Panc1 (cell line): ENCODE measurements at regions not wholly inside any gene's neighbourhood (a gene's known extent, or its start where the extent isn't known, plus 50 kb on each side); places are given as distances from the start of the nearest gene placed in this dataset.

Source experiments
- ATAC-seq: fragments of 200-7000 bp; cut with Tn5 transposase; 2 replicates; pipeline ENCODE4 v1.9.1; 2020; ENCODE audit warnings: mild to moderate bottlenecking, moderate library complexity
- BruUV-seq: library from RNA; stranded (reverse); fragments of 400-500 nt; replicated peaks from 2 replicates; lab custom pipeline; 2021; lab: Mats Ljungman, UMichigan
- CTCF ChIA-PET: fragments of 300-600 bp; sonication (Branson Sonifier 250); formaldehyde crosslinking; loops from one replicate; lab custom pipeline; 2022; ENCODE audit warnings: antibody characterized with exemption; lab: Charles Lee
- POLR2A ChIA-PET: fragments of 300-600 bp; sonication (Branson Sonifier 250); formaldehyde crosslinking; loops from one replicate; lab custom pipeline; 2022; ENCODE audit warnings: antibody characterized with exemption; lab: Charles Lee
- DNase-seq: peaks from one replicate; pipeline ENCODE4 v3.0.0-alpha.2; 2010; ENCODE audit warnings: low read depth, low spot score
- H3K27ac ChIP-seq: 2 replicates; pipeline ENCODE4 v1.5.1; 2011; ENCODE audit warnings: mild to moderate bottlenecking, low read length, inconsistent platforms
- H3K27me3 ChIP-seq: fragments of 200-500 bp; sonication (Bioruptor generic); 2 replicates; pipeline ENCODE4 v1.6.0; 2014; ENCODE audit warnings: low read length, inconsistent platforms; ENCODE audit not compliant: control insufficient read depth, insufficient read depth
- H3K36me3 ChIP-seq: fragments of 200-500 bp; sonication (Bioruptor generic); 2 replicates; pipeline ENCODE4 v1.5.1; 2014; ENCODE audit warnings: inconsistent platforms, mild to moderate bottlenecking, low read length, moderate library complexity; ENCODE audit not compliant: control insufficient read depth, insufficient read depth
- H3K4me1 ChIP-seq: 2 replicates; pipeline ENCODE4 v1.5.1; 2011; ENCODE audit warnings: inconsistent platforms, mild to moderate bottlenecking, low read length, moderate library complexity; ENCODE audit not compliant: control insufficient read depth, insufficient read depth
- H3K4me3 ChIP-seq, 2 experiments: 2 replicates each; pipeline ENCODE4 v1.5.1; 2011 to 2012; ENCODE audit warnings: low read depth in 2 of 2, low read length in 2 of 2, mild to moderate bottlenecking in 2 of 2, inconsistent platforms in 1 of 2, moderate library complexity in 1 of 2
- H3K9me3 ChIP-seq: fragments of 200-500 bp; sonication (Bioruptor generic); 2 replicates; pipeline ENCODE4 v1.5.1; 2014; ENCODE audit warnings: low read depth, mild to moderate bottlenecking, inconsistent platforms, low read length, moderate library complexity; ENCODE audit not compliant: control insufficient read depth, insufficient read depth
- POLR2AphosphoS5 ChIP-seq: IDR thresholded peaks from 2 replicates; pipeline ENCODE4 v1.6.1; 2012; ENCODE audit warnings: mild to moderate bottlenecking, low read depth, low read length, moderate library complexity
- SIN3A ChIP-seq: IDR thresholded peaks from 2 replicates; pipeline ENCODE4 v1.6.1; 2012; ENCODE audit warnings: low read depth, mild to moderate bottlenecking, low read length, moderate library complexity, borderline replicate concordance; ENCODE audit not compliant: insufficient read depth
- TCF7L2 ChIP-seq: IDR thresholded peaks from 2 replicates; pipeline ENCODE4 v1.6.1; 2011; ENCODE audit warnings: mild to moderate bottlenecking, low read depth, low read length, inconsistent platforms
- in situ Hi-C: cut with HindIII; loops from 2 replicates; pipeline ENCODE4 v1.10.0; 2016; ENCODE audit warnings: low sequenced_read_pairs, low pct_unique_long_range_greater_than_20kb
- intact Hi-C: fragments of 100-400 bp; cut with micrococcal nuclease; formaldehyde crosslinking; loops from one replicate; pipeline ENCODE4 v1.10.0; 2022; ENCODE audit not compliant: unreplicated experiment
- TF ChIP-seq, protein P1 (sequence below), 2 experiments: IDR thresholded peaks; 2 replicates each; pipeline ENCODE4 v1.6.1; 2011 to 2012; ENCODE audit warnings: low read depth in 2 of 2, control low read depth in 1 of 2, low read length in 1 of 2, mild to moderate bottlenecking in 1 of 2, moderate library complexity in 1 of 2; ENCODE audit not compliant: insufficient read depth in 1 of 2
- TF ChIP-seq, protein P2 (sequence below): fragments of 450-650 bp; IDR thresholded peaks from 2 replicates; pipeline ENCODE4 v1.5.1; 2017; ENCODE audit warnings: mild to moderate bottlenecking

DNA sequence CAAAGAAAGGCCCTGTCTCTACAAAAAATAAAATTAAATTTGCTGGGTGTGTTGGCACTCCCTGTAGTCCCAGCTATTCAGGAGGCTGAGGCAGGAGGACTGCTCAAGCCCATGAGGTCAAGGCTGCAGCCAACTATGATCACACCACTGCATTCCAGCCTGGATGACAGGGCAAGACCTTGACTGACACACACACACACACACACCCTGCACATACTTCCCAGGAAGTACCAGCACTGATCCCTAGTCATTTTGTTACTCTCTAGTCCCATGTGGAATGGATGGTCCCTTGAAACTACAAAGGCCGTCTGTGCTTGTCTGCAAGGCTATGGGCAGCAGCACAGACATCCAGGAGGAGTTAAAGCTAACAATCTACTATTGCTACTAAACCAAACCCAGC, 59.7 kb upstream of the CYP2D6 start:
- POLR2A ChIA-PET, result interaction anchor here (0.6 kb wide), 1 partner anchor 13 kb away, joined by 3 read pairs; no protein-coding TSS in a partner anchor
- H3K9me3 ChIP-seq, result no peaks in the 10 kb centered on the region
- ATAC-seq, result no peak
- H3K4me1 ChIP-seq, result peaks cover 6% of the 10 kb centered on the region
- no peak for TF ChIP-seq SIN3A
- TF ChIP-seq, protein P1, sequence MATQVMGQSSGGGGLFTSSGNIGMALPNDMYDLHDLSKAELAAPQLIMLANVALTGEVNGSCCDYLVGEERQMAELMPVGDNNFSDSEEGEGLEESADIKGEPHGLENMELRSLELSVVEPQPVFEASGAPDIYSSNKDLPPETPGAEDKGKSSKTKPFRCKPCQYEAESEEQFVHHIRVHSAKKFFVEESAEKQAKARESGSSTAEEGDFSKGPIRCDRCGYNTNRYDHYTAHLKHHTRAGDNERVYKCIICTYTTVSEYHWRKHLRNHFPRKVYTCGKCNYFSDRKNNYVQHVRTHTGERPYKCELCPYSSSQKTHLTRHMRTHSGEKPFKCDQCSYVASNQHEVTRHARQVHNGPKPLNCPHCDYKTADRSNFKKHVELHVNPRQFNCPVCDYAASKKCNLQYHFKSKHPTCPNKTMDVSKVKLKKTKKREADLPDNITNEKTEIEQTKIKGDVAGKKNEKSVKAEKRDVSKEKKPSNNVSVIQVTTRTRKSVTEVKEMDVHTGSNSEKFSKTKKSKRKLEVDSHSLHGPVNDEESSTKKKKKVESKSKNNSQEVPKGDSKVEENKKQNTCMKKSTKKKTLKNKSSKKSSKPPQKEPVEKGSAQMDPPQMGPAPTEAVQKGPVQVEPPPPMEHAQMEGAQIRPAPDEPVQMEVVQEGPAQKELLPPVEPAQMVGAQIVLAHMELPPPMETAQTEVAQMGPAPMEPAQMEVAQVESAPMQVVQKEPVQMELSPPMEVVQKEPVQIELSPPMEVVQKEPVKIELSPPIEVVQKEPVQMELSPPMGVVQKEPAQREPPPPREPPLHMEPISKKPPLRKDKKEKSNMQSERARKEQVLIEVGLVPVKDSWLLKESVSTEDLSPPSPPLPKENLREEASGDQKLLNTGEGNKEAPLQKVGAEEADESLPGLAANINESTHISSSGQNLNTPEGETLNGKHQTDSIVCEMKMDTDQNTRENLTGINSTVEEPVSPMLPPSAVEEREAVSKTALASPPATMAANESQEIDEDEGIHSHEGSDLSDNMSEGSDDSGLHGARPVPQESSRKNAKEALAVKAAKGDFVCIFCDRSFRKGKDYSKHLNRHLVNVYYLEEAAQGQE (IDR thresholded peaks at IDR 0.05; ENCODE audit: insufficient read depth in 1 of 2, low read depth in 2 of 2, low read length in 1 of 2), result no peak
- TF ChIP-seq, protein P2, sequence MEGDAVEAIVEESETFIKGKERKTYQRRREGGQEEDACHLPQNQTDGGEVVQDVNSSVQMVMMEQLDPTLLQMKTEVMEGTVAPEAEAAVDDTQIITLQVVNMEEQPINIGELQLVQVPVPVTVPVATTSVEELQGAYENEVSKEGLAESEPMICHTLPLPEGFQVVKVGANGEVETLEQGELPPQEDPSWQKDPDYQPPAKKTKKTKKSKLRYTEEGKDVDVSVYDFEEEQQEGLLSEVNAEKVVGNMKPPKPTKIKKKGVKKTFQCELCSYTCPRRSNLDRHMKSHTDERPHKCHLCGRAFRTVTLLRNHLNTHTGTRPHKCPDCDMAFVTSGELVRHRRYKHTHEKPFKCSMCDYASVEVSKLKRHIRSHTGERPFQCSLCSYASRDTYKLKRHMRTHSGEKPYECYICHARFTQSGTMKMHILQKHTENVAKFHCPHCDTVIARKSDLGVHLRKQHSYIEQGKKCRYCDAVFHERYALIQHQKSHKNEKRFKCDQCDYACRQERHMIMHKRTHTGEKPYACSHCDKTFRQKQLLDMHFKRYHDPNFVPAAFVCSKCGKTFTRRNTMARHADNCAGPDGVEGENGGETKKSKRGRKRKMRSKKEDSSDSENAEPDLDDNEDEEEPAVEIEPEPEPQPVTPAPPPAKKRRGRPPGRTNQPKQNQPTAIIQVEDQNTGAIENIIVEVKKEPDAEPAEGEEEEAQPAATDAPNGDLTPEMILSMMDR, result no peak
- no peak for TF ChIP-seq POLR2AphosphoS5
- TF ChIP-seq TCF7L2, result no peak
- DNase-seq, result no peak
- CTCF ChIA-PET, result interaction anchor here (0.6 kb wide), 1 partner anchor 254 kb away, joined by 9 read pairs; no protein-coding TSS in a partner anchor
- in situ Hi-C loops (no loop called here), intact Hi-C loops (no loop called here)
- H3K4me3 ChIP-seq, result no peak overlapping the region
- no peaks in the 10 kb centered on the region for H3K27me3 ChIP-seq
- no peak overlapping the region for H3K27ac ChIP-seq
- BruUV-seq, result no TSS peak
- H3K36me3 ChIP-seq, result no peaks in the 10 kb centered on the region; the same call in 1 of the 2 replicates

DNA sequence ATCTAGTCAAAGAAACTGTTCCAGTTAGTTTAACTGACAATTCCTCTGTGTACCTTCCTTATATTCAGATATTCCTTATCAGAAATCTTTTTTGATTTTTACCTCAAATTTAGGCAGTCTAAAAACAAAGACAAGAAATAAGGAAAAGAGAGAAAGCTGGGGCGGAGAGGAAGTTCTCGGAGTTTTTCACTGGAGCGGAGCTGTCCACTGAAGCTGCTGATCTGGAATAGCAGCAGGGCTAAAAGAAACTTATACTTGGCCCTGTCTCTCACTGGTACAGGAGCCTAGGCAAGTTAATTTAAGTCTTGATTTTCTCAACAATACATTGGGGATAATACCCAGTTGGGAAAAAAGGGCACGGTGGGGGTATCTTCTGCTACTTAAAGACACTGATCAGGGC, 59.2 kb upstream of the CYP2D6 start:
- in situ Hi-C loops, result no loop called here
- Histone ChIP-seq H3K9me3 (no peaks in the 10 kb centered on the region), H3K4me3 (no peak overlapping the region), H3K4me1 (peaks cover 6% of the 10 kb centered on the region), H3K36me3 (no peaks in the 10 kb centered on the region; the same call in 1 of the 2 replicates), H3K27ac (no peak overlapping the region), H3K27me3 (no peaks in the 10 kb centered on the region)
- no TSS peak for BruUV-seq
- TF ChIP-seq TCF7L2, result no peak
- TF ChIP-seq, protein P1 (IDR thresholded peaks at IDR 0.05; ENCODE audit: insufficient read depth in 1 of 2, low read depth in 2 of 2, low read length in 1 of 2), result peak in 1 of 2 experiments; percentile 3; a peak in 1 of 4 replicates
- no peak for DNase-seq
- ChIA-PET CTCF (no interaction called here), POLR2A (no interaction called here)
- intact Hi-C loops, result no loop called here
- no peak for ATAC-seq
